Lung (tissue), 11 donors: ENCODE measurements at regions not wholly inside any gene's neighbourhood (a gene's known extent, or its start where the extent isn't known, plus 50 kb on each side); places are given as distances from the start of the nearest gene placed in this dataset.

Experiments used
- ATAC-seq: fragments of 200-7000 bp; cut with Tn5 transposase; one replicate; pipeline ENCODE4 v1.9.1; 2020; ENCODE audit warnings: moderate number of reproducible peaks; ENCODE audit not compliant: insufficient read depth, low FRiP score
- DNase-seq, 3 donors: peaks; one replicate each; pipeline ENCODE4 v3.0.0-alpha.2; 2013 to 2017
- H3K27ac ChIP-seq, 2 donors: one replicate each; pipeline ENCODE4 v1.5.1; 2013; ENCODE audit warnings: mild to moderate bottlenecking in 2 of 2, moderate library complexity in 2 of 2, control low read depth in 1 of 2, inconsistent platforms in 1 of 2, low read depth in 1 of 2, low read length in 1 of 2
- H3K27me3 ChIP-seq, 3 donors: one replicate each; pipeline ENCODE4 v1.5.1; 2013; ENCODE audit warnings: low read length in 2 of 3; ENCODE audit not compliant: control insufficient read depth in 3 of 3, insufficient read depth in 3 of 3
- H3K36me3 ChIP-seq, 4 donors: one replicate each; pipeline ENCODE4 v1.5.1; 2013; ENCODE audit warnings: low read length in 4 of 4, mild to moderate bottlenecking in 1 of 4, moderate library complexity in 1 of 4; ENCODE audit not compliant: control insufficient read depth in 4 of 4, insufficient read depth in 4 of 4
- H3K4me1 ChIP-seq, 5 donors: one replicate each; pipeline ENCODE4 v1.5.1; 2013; ENCODE audit warnings: low read length in 5 of 5, mild to moderate bottlenecking in 2 of 5, moderate library complexity in 1 of 5; ENCODE audit not compliant: control insufficient read depth in 5 of 5, insufficient read depth in 5 of 5
- H3K4me3 ChIP-seq: one replicate; pipeline ENCODE4 v1.5.1; 2013; ENCODE audit warnings: mild to moderate bottlenecking, control low read depth, moderate library complexity
- H3K9ac ChIP-seq, 2 donors: one replicate each; pipeline ENCODE4 v1.5.1; 2013; ENCODE audit warnings: low read length in 2 of 2, control low read depth in 1 of 2; ENCODE audit not compliant: insufficient read depth in 1 of 2
- H3K9me3 ChIP-seq, 4 donors: one replicate each; pipeline ENCODE4 v1.5.1; 2013; ENCODE audit warnings: low read length in 3 of 4, mild to moderate bottlenecking in 1 of 4, moderate library complexity in 1 of 4; ENCODE audit not compliant: control insufficient read depth in 4 of 4, insufficient read depth in 3 of 4
- WGBS, 2 donors: extraction: QIAGEN DNeasy Blood & Tissue Kit; methylation state at CpG; one replicate each; pipeline ENCODE4 v1.1.7; 2013; 5-methylcytosine and 5-hydroxymethylcytosine counted together
- TF ChIP-seq, protein P1 (sequence below): IDR thresholded peaks from 2 replicates; pipeline ENCODE4 v1.5.1; 2012; ENCODE audit warnings: mild to moderate bottlenecking; ENCODE audit errors: control extremely low read depth, extremely low read depth
- donor health status: control.
- donor health status: control.
- donor health status: Bipolar disorder and iron deficiency.
- donor health status: healthy.
- donor health status: DM: yes; HTN: yes; CAD: no.

DNA sequence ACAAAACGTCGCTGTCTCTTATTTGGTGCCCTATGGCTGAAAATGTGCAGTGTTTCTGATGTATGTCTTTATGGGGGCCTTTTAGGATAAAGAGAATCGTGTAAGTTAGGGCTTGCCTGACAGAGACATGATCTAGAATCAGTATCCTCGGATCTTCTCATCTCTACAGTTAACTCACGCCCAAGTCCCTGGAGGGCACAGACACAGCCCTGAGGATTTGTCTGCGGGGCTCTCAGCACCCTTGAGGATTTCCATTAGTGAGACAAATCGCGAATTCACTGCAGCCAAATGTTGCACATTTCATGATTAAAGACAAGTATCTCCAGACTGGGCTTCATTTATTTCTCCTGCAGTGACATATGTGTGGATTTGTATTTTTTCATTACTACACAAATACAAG lies 552.7 kb downstream of the C6orf118 start:
- H3K9me3 ChIP-seq, result peaks cover 0 to 3% (median 0%) of the 10 kb centered on the region in 4 donors
- no peak for DNase-seq
- H3K27me3 ChIP-seq, result no peaks in the 10 kb centered on the region
- no peak for ATAC-seq
- H3K4me3 ChIP-seq, result no peak overlapping the region
- no peak overlapping the region for H3K9ac ChIP-seq
- H3K4me1 ChIP-seq, result no peaks in the 10 kb centered on the region
- TF ChIP-seq, protein P1, sequence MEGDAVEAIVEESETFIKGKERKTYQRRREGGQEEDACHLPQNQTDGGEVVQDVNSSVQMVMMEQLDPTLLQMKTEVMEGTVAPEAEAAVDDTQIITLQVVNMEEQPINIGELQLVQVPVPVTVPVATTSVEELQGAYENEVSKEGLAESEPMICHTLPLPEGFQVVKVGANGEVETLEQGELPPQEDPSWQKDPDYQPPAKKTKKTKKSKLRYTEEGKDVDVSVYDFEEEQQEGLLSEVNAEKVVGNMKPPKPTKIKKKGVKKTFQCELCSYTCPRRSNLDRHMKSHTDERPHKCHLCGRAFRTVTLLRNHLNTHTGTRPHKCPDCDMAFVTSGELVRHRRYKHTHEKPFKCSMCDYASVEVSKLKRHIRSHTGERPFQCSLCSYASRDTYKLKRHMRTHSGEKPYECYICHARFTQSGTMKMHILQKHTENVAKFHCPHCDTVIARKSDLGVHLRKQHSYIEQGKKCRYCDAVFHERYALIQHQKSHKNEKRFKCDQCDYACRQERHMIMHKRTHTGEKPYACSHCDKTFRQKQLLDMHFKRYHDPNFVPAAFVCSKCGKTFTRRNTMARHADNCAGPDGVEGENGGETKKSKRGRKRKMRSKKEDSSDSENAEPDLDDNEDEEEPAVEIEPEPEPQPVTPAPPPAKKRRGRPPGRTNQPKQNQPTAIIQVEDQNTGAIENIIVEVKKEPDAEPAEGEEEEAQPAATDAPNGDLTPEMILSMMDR, result no peak
- no peaks in the 10 kb centered on the region for H3K36me3 ChIP-seq
- no peak overlapping the region for H3K27ac ChIP-seq
- WGBS, 2 donors, result 72 to 83% methylated on average over 8 of the region's 8 CpGs

GRCh38 chr6:164756142-164756541 lies 553.3 kb downstream of the C6orf118 start:
- Histone ChIP-seq H3K9ac (no peak overlapping the region), H3K36me3 (no peaks in the 10 kb centered on the region), H3K27me3 (no peaks in the 10 kb centered on the region), H3K9me3 (peaks cover 0 to 3% (median 0%) of the 10 kb centered on the region in 4 donors), H3K4me3 (no peak overlapping the region), H3K4me1 (no peaks in the 10 kb centered on the region), H3K27ac (no peak overlapping the region)
- ATAC-seq, result no peak
- TF ChIP-seq, protein P1, result no peak
- WGBS, 2 donors, result 82 to 84% methylated on average over 3 of the region's 3 CpGs
- no peak for DNase-seq

- Histone ChIP-seq H3K36me3 (no peaks in the 10 kb centered on the region), H3K4me3 (no peak overlapping the region), H3K4me1 (no peaks in the 10 kb centered on the region), H3K27me3 (no peaks in the 10 kb centered on the region), H3K9me3 (peaks cover 0 to 1% (median 0%) of the 10 kb centered on the region in 4 donors), H3K9ac (no peak overlapping the region), H3K27ac (no peak overlapping the region)
- no peak for ATAC-seq
- no peak for DNase-seq
- TF ChIP-seq, protein P1, result no peak
Observed at GRCh38 chr6:164753517-164753916, 555.9 kb downstream of the C6orf118 start.

- TF ChIP-seq, protein P1, result no peak
- no peak overlapping the region for H3K4me3 ChIP-seq
- peaks cover 0 to 1% (median 0%) of the 10 kb centered on the region in 4 donors for H3K9me3 ChIP-seq
- no peaks in the 10 kb centered on the region for H3K4me1 ChIP-seq
- no peak for ATAC-seq
- no peak for DNase-seq
- H3K27ac ChIP-seq, result no peak overlapping the region
- H3K36me3 ChIP-seq, result no peaks in the 10 kb centered on the region
- H3K27me3 ChIP-seq, result no peaks in the 10 kb centered on the region
- H3K9ac ChIP-seq, result no peak overlapping the region
- WGBS, 2 donors, result 79 to 83% methylated on average over 5 of the region's 5 CpGs
Observed at GRCh38 chr6:164751395-164751794, 558.0 kb downstream of the C6orf118 start.
